ENCODE measurements at regions not wholly inside any gene's neighbourhood (a gene's known extent, or its start where the extent isn't known, plus 50 kb on each side); places are given as distances from the start of the nearest gene placed in this dataset.

DNA sequence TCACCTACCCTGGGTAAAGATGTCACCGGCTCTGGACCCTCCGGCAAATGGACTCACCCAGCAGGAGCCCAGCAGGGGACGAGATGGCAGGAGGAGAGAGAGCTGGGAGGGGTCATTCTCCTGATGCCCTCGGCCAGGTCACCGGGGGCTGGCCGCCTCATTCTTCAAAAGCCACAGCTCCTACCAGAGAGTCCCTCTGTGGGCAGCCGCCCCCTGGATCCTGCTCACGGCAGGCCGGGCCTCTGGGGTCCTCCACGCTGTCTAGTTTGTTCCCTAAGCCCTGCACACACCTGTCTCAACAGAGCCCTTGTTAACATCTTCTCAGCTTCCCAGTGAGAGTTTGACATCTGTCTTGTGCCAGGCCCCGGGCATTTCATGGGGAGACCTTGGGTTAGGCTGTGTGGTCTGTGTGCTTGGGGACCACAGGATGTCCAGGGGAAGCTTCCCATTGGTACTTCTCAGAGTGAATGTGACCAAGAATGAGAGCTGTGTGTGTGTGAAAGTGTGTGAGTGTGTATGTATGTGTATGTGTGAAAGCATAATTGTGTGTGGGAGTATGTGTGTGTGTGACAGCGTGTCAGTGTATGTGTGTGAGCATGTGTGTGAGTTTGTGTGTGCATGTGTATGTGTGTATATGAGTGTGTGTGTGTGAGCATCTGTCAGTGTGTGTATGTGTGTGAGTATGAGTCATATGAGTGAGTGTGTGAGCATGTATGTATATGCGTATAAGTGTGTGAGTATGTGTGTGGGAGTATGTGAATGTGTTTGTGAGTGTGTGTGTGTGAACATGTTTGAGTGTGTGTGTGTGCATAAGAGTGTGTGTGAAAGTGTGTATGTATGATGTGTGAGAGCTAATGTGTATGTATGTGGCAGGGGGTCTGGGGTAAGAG lies 65.5 kb upstream of the BCO1 start:
- TF ChIP-seq, protein P1, sequence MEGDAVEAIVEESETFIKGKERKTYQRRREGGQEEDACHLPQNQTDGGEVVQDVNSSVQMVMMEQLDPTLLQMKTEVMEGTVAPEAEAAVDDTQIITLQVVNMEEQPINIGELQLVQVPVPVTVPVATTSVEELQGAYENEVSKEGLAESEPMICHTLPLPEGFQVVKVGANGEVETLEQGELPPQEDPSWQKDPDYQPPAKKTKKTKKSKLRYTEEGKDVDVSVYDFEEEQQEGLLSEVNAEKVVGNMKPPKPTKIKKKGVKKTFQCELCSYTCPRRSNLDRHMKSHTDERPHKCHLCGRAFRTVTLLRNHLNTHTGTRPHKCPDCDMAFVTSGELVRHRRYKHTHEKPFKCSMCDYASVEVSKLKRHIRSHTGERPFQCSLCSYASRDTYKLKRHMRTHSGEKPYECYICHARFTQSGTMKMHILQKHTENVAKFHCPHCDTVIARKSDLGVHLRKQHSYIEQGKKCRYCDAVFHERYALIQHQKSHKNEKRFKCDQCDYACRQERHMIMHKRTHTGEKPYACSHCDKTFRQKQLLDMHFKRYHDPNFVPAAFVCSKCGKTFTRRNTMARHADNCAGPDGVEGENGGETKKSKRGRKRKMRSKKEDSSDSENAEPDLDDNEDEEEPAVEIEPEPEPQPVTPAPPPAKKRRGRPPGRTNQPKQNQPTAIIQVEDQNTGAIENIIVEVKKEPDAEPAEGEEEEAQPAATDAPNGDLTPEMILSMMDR (IDR thresholded peaks at IDR 0.05; ENCODE audit: low read depth, low read length, missing control alignments): no peak
- in situ Hi-C loops (cut with HindIII; ENCODE audit: low sequenced_read_pairs): no loop called here

DNA sequence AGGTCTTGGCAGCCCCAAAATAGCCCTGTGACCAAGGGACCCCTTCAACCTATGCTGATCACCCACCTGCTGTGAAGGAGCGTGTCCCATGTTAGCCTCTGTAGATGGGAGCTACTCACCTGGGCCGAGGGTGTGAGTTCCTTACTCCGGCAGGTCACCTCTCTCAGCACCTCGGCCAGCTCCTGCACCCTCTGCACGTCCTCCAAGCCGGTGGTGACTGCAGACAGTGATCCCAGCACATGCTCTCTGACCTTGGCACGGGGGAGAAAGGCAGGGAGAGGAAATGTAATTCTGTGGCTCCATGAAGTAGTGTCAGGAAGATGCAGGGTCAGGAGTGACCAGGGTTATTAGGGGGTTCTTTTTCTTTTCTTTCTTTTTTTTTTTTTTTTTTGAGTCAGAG lies 67.7 kb upstream of the BCO1 start:
- in situ Hi-C loops (cut with HindIII; ENCODE audit: low sequenced_read_pairs): no loop called here
- TF ChIP-seq, protein P1 (IDR thresholded peaks at IDR 0.05; ENCODE audit: low read depth, low read length, missing control alignments): no peak
- DNase-seq (ENCODE audit: low read depth): no peak
- no peak overlapping the region for H3K4me3 ChIP-seq (ENCODE audit: low read depth, low read length)

More for the DNA sequence above, 65.5 kb upstream of the BCO1 start:
- DNase-seq (ENCODE audit: low read depth): no peak
- H3K4me3 ChIP-seq (ENCODE audit: low read depth, low read length): no peak overlapping the region

DNA sequence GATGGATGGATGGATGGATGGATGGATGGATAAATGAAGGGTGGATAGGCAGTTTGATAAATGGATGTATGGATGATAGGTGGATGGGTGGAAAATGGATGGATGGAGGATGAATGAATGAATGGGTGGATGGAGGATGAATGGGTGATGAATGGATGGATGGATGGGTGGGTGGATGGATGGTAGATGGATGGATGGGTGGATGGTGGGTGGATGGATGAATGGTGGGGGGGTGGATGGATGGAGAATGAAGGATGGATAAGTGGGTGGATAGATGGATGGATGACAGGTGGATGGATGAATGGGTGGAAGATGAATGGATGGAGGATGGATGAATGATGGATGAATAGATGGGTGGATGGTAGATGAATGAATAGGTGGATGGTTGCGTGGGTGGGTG lies 70.1 kb upstream of the BCO1 start:
- no peak for DNase-seq (ENCODE audit: low read depth)
- in situ Hi-C loops (cut with HindIII; ENCODE audit: low sequenced_read_pairs): no loop called here
- H3K4me3 ChIP-seq (ENCODE audit: low read depth, low read length): no peak overlapping the region
- TF ChIP-seq, protein P1 (IDR thresholded peaks at IDR 0.05; ENCODE audit: low read depth, low read length, missing control alignments): no peak

DNA sequence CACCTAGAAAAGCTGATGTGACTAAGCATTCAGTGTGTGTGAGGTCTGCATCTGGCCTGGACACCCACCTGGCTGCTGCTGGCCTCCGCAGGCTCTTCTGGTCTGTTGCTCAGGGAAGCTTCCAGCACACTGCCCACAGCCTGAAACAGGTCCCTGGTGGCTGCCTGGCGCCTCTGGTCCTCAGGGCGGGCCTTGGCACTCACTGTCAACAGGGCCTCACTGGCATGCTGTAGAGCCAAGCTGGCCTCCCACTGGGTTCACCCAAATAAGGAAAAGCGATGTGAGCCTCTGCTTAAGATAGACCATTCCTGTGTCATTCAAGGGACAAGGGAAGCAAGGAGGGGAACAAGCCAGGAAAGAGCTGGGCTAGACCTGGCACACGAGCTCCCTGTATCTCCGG lies 70.6 kb upstream of the BCO1 start:
- no peak for DNase-seq (ENCODE audit: low read depth)
- no peak overlapping the region for H3K4me3 ChIP-seq (ENCODE audit: low read depth, low read length)
- TF ChIP-seq, protein P1 (IDR thresholded peaks at IDR 0.05; ENCODE audit: low read depth, low read length, missing control alignments): no peak
- in situ Hi-C loops (cut with HindIII; ENCODE audit: low sequenced_read_pairs): no loop called here

DNA sequence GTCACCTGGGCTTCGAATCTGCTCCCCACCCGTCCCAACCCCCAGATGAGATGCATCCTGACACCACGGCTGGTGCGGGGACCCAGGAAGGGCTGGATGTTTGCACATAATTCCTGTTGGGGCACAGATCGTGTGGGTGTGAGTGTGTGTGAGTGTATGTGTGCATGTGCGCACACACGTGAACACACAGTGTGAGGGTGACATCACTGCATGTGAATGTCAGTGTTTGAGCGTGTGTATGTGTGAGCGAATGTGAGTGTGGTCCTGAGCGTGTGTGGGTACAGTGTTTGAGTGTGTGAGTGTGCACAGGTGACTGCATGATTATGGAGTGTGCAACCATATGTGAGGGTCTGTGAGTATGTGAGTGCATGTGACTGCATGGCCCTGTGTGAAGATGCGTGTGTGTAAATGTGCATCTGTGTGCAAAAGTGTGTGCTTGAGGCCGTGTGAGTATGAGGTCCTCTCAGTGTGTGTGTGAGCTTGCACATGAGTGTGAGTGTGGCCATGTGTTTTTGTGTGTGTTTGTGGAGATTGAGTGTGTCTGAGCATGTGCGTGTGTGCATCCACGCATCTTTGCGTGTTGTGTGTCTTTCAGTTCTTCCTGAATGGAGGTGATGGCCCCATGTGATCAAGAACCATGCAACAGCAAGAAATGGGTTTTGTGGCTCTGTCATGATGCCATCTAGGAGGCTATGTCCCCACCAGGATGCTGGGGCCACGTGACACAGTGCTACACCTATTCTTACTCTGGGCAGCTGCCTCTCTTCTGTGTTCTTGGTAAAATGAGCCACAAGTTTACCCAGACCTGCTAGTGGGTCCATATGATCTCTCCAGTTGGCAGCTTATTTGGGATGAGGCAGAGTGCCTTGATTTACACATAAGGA lies 70.5 kb upstream of the GCSH start:
- H3K4me3 ChIP-seq (ENCODE audit: low read depth, low read length): no peak overlapping the region
- DNase-seq (ENCODE audit: low read depth): no peak
- in situ Hi-C loops (cut with HindIII; ENCODE audit: low sequenced_read_pairs): no loop called here
- TF ChIP-seq, protein P1 (IDR thresholded peaks at IDR 0.05; ENCODE audit: low read depth, low read length, missing control alignments): no peak

DNA sequence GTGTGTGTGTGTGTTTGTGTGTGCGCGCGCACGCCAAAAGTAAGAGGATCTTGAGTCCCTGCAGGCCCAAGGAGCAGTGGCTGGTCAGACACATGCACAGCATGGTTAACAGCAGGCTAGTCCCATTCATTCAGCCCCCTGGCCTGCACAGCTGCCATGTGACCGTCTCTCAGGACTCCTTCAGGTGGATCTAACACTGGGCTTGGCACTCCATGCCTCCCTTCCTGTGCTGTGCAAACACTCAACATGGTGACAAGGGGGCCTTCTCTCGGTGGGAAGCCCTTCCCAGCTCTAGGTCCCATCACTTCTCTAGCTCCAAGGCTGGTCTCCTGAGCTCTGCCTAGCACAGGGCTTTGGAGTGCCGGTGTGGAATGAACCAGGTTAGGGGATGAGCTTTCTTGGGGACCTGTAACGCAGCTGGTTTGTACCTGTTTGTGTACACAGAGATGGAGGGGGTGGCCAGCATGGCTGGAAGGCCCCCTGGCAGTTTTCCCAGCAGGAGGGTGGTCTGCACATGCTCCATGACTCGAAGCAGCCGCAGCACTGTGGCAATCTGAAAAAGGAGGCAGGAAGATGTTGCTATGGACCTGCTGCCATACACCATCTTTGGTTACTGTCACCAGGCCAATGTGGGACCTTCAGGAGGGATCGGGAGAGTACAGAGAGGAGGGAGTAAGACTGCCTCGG lies 69.4 kb upstream of the GCSH start:
- H3K4me3 ChIP-seq (ENCODE audit: low read depth, low read length): no peak overlapping the region
- no peak for DNase-seq (ENCODE audit: low read depth)
- TF ChIP-seq, protein P1 (IDR thresholded peaks at IDR 0.05; ENCODE audit: low read depth, low read length, missing control alignments): no peak
- in situ Hi-C loops (cut with HindIII; ENCODE audit: low sequenced_read_pairs): no loop called here

Data from astrocyte of the cerebellum (primary cell).